HG02981 (cell line): ENCODE measurements at regions not wholly inside any gene's neighbourhood (a gene's known extent, or its start where the extent isn't known, plus 50 kb on each side); places are given as distances from the start of the nearest gene placed in this dataset.
"Not testable (repeated sequence)": the region's sequence is repeated elsewhere in the genome, so short reads cannot be mapped to it uniquely, and the experiment has no call there.

ENCODE experiments used
- ATAC-seq: cut with Tn5 transposase; IDR thresholded peaks from one replicate; pipeline ENCODE4 v1.9.1; 2021; ENCODE audit warnings: mild to moderate bottlenecking, moderate library complexity; ENCODE audit not compliant: unreplicated experiment

GRCh38 chr15:77910030-77910911 lies 167.2 kb downstream of the TBC1D2B start:
- peak; percentile 40 for ATAC-seq

- no peak for ATAC-seq
Measured at GRCh38 chr15:77909182-77909940, 168.2 kb downstream of the TBC1D2B start.

- ATAC-seq, result not testable (repeated sequence)
Measured at GRCh38 chr15:77908752-77909111, 168.8 kb downstream of the TBC1D2B start.

DNA sequence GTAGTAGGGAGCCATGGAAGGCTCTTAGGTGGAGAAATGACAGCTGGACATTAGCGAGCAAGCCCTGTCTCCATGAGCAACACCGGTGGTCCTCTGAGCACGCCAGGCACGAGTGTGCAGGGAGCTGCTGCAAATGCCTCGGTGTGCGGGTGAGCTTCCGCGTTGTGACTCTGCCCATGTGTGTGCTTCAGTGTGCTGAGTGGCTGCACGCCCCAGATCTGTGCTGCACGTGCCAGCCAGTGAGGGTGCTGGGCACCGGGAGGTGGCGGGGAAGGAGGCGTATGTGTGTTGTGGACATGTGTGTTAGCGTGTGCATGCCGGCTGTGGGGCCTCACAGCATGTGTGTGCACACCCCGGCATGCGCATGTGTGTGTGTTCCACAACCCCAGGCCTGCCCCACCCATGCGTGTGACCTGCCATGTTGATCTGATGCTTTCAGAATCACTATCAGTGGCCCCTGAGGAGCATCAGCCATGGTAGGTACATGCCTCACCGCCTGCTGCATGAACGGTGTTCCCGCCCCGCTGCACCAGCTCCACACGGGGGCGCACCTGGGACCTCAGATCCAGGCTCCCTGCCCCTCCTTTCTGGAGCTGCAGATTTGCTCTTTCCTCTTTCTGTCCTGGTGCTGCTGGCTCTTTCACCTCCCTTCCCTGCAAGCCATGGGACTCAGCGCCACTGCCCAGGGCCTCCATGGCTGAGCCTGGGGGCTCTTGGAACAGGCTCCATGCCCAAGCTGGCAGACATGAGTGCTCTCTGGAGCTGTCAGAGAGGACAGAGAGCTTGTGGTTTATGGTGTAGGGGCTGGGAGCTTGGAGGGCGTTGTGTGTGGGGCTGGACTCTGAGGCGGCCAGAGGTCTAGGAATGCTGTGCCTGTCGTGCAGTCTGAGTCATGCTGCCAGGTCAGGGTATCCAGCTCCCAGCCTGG lies 169.4 kb downstream of the TBC1D2B start:
- ATAC-seq, result no peak

GRCh38 chr15:77906062-77906990 lies 171.2 kb downstream of the TBC1D2B start:
- ATAC-seq, result not testable (repeated sequence)

DNA sequence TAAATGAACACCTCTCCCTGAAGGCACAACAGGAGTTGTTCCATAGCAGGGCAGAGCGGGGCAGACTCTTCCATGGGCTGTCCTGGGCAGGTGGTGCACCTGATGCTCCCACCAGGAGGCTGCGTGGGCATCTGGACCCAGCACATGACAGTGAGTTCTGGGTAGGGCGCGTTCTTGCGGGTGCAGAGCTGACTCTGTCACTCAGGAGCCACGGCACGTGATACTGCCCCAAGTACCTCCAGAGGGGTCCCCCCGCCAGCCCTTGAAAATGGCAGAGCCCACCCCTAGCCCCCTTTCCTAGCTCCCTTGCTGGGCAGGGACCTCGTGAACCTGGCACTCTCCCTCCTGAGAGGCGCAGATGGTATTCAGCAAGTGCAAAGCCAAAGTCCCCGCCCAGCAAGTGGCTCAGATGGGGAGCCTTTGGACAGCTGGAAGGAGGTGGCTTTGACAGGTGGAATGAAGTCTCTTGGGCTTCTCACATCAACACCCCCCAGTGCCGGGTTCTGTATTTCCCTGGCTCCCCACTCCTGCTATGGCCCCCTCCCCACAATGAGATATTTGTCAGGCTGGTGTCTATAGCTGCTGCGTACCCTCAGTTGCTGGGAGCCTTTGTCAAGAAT lies 172.1 kb downstream of the TBC1D2B start:
- no peak for ATAC-seq

- no peak for ATAC-seq
Measured at GRCh38 chr15:77904901-77905300, 172.6 kb downstream of the TBC1D2B start.

DNA sequence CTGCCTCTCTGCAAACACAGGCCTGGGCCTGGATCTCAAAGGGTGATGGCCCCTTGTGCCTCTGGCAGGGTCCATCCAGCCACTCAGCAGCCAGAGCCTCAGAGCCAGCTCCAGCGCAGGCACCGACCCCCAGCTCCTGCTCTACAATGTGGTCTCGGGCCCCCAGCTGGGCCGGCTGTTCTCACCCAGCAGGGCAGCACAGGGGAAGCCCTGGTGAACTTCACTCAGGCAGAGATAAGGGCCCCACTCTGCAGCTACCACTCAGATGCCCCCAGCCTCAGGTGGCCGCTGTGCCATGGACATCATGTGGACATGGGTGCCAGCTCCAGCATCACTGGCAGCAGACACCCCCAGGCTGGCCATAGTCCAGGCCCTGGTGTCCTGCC lies 173.1 kb downstream of the TBC1D2B start:
- ATAC-seq, result no peak

DNA sequence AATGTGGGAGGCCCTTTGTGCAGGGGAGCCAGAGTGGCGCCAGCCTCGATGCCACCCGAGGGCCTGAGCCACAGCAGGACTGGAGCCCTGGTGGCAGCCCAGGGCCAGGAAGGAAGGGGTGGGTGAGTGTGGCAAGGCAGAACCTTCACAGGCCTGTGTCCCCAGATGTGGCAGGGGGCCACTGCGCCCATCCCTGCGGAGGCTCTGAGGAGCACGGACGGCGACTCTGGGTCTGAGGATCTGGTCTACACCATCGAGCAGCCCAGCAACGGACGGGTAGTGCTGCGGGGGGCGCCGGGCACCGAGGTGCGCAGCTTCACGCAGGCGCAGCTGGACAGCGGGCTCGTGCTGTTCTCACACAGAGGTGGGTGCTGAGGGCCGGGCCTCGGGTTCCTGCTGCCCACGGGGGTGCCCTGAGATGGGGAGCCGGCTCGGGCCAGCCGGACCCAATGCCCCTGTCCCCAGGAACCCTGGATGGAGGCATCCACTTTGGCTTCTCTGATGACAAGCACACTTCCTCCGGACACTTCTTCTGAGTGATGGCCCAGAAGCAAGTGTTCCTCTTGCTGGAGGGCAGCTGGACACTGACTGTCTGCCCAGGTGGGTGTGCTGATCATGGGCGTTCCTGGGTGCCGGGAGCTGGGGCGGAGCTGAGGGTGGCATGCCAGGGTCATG lies 173.6 kb downstream of the TBC1D2B start:
- ATAC-seq, result not testable (repeated sequence)

DNA sequence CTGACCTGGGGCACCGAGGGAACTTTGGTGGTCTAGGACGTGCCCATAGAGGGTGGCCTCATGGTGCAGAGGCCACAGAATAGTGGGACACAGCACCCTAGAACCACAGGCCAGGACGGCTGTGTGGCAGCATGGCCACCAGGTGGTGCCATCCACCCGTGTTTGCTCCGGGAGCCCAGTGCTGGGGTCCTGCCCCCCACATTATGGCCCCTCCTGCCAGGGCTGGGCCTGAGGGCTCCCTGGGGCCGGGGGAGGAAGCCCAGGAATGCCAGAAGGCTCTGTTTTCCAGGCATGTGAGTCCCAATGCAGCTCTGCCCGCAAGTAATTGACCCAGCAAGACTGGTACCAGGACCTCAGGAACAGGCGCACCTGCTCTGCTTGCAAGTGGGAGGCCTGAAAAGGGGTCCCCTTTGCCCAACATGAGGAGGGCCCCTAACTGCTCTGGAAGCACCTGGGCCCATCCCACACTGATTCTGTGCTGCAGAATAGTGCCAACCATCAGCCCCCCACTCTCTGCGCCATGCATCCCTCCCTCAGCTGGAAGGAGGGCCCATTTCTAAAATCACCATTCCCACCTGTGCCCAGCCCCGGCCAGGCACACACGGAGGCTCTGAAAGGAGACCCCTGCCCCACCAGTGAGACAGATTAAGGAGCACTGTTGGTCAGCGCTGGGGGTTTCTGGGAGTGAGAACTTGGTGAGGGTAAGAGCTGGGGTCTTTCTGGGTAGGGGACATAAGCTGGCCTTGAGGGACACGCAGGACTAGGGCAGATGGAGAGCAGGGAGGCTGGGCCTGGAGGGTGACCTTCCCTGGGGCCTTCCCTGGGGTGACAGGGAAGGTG lies 174.4 kb downstream of the TBC1D2B start:
- not testable (repeated sequence) for ATAC-seq

DNA sequence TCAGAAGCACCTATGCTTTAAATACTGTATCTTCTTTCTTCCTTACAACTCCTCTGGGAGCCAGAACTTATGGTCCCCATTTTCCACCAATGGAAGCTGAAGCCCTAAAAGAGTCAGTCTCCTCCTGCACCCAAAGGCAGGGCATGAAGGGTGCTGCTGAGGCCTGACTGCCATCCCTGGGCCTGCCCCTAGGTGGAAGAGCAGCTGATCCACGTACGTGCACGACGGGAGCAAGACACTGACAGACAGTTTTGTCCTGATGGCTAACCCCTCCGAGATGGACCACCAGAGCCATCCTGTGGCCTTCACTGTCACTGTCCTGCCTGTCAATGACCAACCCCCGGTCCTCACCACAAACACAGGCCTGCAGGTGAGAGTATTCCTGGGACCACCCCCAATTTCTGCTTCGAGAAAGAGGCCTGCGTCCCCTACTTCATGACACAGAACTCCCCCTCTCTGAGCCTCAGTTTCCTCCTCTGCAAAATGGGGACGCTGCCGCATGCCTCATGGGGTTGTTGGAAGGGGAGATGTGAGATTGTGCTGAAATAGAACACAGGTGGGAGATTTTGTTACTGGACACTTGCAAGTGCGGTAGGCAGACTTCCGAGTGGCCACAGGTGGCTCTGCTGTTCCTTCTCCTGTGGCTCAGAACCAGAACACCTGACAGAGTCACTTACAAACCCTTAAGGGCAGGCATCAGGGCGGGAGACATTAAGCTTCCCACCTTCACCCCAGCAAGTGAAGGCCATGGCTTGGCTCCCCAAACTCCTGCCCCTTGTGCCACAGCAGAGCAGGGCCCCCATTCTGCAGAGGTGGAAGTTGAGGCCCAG lies 175.4 kb downstream of the TBC1D2B start:
- ATAC-seq, result no peak

DNA sequence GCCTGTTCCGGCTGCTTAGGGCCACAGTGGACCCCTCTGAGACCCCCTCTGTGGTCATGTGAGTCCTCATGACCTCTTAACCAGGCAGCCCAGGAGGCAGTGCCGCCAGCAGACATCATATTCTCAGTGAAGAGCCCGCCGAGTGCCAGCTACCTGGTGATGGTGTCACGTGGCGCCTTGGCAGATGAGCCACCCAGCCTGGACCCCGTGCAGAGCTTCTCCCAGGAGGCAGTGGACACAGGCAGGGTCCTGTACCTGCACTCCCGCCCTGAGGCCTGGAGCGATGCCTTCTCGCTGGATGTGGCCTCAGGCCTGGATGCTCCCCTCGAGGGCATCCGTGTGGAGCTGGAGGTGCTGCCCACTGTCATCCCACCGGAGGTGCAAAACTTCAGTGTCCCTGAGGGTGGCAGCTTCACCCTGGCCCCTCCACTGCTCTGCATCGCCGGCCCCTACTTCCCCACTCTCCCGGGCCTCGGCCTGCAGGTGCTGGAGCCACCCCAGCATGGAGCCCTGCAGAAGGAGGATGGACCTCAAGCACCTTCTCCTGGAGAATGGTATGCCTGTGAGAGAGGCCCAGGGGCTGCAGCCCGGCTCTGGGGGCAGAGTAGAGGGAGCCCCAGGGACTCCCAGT lies 176.1 kb downstream of the TBC1D2B start:
- ATAC-seq, result no peak

- ATAC-seq, result not testable (repeated sequence)
Measured at GRCh38 chr15:77900331-77900963, 177.1 kb downstream of the TBC1D2B start.

GRCh38 chr15:77899776-77900175 lies 177.7 kb downstream of the TBC1D2B start:
- not testable (repeated sequence) for ATAC-seq

GRCh38 chr15:77898811-77899730 lies 178.4 kb downstream of the TBC1D2B start:
- no peak for ATAC-seq
